Stomach (tissue), 4 donors: ENCODE measurements at regions not wholly inside any gene's neighbourhood (a gene's known extent, or its start where the extent isn't known, plus 50 kb on each side); places are given as distances from the start of the nearest gene placed in this dataset.

Experiments
- EP300 ChIP-seq: sonication (generic); formaldehyde crosslinking; IDR thresholded peaks from one replicate; pipeline ENCODE4 v1.6.1; 2017; ENCODE audit warnings: antibody characterized with exemption
- TF ChIP-seq, protein P1 (sequence below), 7 experiments: fragments of 450-650 bp in 4 of 7; fragments of 200-600 bp in 3 of 7; sonication (generic) in 3 of 7; IDR thresholded peaks; one replicate each; pipeline ENCODE4 v1.5.1; 2016 to 2019; ENCODE audit warnings: antibody characterized with exemption in 7 of 7, control low read depth in 2 of 7, mild to moderate bottlenecking in 1 of 7

DNA sequence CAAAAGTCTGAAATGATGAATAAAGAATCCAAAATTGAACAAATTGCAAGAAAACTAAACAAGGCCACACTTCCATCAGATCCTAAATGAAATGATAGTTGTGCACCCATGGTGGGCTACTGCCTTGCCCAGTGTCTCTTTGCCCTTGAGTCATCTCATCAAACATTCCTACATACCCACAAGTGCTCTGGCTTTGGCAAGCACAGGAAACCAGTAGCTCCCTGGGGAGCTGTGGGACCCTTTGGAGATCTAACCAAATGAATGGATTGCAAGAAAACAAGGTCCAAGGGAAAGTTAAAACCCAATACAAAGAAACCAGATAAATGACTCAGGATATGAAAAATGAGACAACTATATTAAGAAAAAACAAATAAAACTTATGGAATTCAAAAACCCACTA, 129.8 kb upstream of the TMEM229A start:
- TF ChIP-seq EP300 = no peak
- TF ChIP-seq, protein P1, sequence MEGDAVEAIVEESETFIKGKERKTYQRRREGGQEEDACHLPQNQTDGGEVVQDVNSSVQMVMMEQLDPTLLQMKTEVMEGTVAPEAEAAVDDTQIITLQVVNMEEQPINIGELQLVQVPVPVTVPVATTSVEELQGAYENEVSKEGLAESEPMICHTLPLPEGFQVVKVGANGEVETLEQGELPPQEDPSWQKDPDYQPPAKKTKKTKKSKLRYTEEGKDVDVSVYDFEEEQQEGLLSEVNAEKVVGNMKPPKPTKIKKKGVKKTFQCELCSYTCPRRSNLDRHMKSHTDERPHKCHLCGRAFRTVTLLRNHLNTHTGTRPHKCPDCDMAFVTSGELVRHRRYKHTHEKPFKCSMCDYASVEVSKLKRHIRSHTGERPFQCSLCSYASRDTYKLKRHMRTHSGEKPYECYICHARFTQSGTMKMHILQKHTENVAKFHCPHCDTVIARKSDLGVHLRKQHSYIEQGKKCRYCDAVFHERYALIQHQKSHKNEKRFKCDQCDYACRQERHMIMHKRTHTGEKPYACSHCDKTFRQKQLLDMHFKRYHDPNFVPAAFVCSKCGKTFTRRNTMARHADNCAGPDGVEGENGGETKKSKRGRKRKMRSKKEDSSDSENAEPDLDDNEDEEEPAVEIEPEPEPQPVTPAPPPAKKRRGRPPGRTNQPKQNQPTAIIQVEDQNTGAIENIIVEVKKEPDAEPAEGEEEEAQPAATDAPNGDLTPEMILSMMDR (IDR thresholded peaks at IDR 0.05) = no peak
